ENCODE measurements at regions not wholly inside any gene's neighbourhood (a gene's known extent, or its start where the extent isn't known, plus 50 kb on each side); places are given as distances from the start of the nearest gene placed in this dataset.

DNA sequence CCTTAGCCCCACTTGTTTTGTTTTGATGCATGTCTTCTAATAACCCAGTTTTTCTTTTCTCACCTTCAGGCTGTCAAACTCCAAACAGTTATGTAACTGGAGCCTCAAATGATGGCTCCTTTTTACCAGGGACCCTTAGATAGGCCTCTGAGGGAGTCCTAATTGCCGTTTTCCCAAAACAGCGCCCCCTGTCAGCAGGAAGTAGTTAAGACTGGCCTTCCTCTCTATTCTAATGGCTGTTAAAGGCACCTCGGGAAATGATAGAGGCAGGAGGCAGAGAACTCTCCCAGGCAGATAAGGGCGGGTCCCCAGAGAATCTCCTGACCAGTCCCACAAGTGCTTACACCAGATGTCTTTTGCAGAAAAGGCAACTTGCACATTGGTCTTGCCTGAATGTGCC lies 123.2 kb downstream of the KCNS3 start:
- no peaks in the 10 kb centered on the region for H3K36me3 ChIP-seq
- H3K27me3 ChIP-seq = no peaks in the 10 kb centered on the region
- H3K4me1 ChIP-seq = no peaks in the 10 kb centered on the region
- H3K27ac ChIP-seq = no peak overlapping the region
- no peak overlapping the region for H3K9ac ChIP-seq (ENCODE audit: low read depth in 2 of 2, low read length in 2 of 2)
- H3K9me3 ChIP-seq = no peaks in the 10 kb centered on the region
- intact Hi-C loops (cut with DNase I) = no loop called here
- no peak overlapping the region for H3K4me3 ChIP-seq
- TF ChIP-seq, protein P1, sequence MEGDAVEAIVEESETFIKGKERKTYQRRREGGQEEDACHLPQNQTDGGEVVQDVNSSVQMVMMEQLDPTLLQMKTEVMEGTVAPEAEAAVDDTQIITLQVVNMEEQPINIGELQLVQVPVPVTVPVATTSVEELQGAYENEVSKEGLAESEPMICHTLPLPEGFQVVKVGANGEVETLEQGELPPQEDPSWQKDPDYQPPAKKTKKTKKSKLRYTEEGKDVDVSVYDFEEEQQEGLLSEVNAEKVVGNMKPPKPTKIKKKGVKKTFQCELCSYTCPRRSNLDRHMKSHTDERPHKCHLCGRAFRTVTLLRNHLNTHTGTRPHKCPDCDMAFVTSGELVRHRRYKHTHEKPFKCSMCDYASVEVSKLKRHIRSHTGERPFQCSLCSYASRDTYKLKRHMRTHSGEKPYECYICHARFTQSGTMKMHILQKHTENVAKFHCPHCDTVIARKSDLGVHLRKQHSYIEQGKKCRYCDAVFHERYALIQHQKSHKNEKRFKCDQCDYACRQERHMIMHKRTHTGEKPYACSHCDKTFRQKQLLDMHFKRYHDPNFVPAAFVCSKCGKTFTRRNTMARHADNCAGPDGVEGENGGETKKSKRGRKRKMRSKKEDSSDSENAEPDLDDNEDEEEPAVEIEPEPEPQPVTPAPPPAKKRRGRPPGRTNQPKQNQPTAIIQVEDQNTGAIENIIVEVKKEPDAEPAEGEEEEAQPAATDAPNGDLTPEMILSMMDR (IDR thresholded peaks at IDR 0.05) = no peak
- no peak for DNase-seq

DNA sequence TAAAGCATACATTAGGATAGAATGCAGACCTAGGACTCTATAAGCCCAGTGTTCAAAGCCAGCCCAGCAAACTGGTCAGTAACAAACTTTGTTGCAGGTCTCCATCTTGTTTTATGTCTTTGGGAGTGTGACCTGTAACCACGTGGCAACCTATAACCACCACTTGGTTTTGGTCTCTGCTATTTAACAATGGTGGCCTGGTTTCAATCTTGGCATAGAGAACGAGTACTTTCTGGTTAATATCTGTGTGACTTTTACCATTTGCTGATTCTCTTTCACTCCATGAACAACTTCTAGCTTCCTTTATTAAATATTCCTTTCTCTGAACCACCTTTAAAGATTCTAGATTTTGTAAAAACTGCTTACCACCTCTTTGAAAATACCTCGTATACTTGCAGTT lies 118.5 kb downstream of the KCNS3 start:
- no peaks in the 10 kb centered on the region for H3K36me3 ChIP-seq
- H3K4me1 ChIP-seq = no peaks in the 10 kb centered on the region
- no peaks in the 10 kb centered on the region for H3K9me3 ChIP-seq
- H3K4me3 ChIP-seq = no peak overlapping the region
- TF ChIP-seq, protein P1 (IDR thresholded peaks at IDR 0.05) = no peak
- H3K27ac ChIP-seq = no peak overlapping the region
- no peaks in the 10 kb centered on the region for H3K27me3 ChIP-seq
- intact Hi-C loops (cut with DNase I) = no loop called here
- no peak for DNase-seq
- no peak overlapping the region for H3K9ac ChIP-seq (ENCODE audit: low read depth in 2 of 2, low read length in 2 of 2)

DNA sequence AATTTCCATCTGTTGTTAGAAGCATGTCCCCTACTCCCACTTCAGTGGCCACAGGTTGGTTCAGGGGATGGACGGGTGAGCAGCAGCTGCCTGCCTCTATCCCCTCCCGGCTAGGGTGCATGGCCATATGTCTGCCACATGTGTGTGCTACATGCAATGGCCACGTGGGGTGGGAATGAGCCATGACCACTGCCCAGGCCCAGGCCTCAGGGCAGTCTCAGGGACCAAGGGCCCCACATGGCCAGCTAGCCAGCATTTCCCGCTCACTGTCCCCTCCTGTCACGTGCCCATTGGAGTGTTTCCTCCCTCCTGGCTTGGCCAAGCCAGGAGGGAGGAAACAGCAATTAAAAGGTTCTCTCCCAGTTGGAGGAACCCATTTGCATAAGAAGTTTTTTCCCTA lies 117.1 kb downstream of the KCNS3 start:
- intact Hi-C loops (cut with DNase I) = no loop called here
- TF ChIP-seq, protein P1 (IDR thresholded peaks at IDR 0.05) = no peak

More for the DNA sequence above, 117.1 kb downstream of the KCNS3 start:
- Histone ChIP-seq H3K27me3 (no peaks in the 10 kb centered on the region), H3K4me1 (no peaks in the 10 kb centered on the region), H3K9me3 (no peaks in the 10 kb centered on the region), H3K9ac (ENCODE audit: low read depth in 2 of 2, low read length in 2 of 2) (no peak overlapping the region), H3K4me3 (no peak overlapping the region), H3K27ac (no peak overlapping the region), H3K36me3 (no peaks in the 10 kb centered on the region)
- no peak for DNase-seq

Data from colonic mucosa (tissue), 4 donors.